IMR-90 (cell line): ENCODE measurements at regions not wholly inside any gene's neighbourhood (a gene's known extent, or its start where the extent isn't known, plus 50 kb on each side); places are given as distances from the start of the nearest gene placed in this dataset.

ENCODE experiments used
- ATAC-seq: fragments of 200-7000 bp; cut with Tn5 transposase; 2 replicates; pipeline ENCODE4 v1.9.1; 2020; ENCODE audit warnings: low read depth, mild to moderate bottlenecking, moderate library complexity
- BruUV-seq: library from RNA; stranded (reverse); fragments of 400-500 nt; replicated peaks from 2 replicates; lab custom pipeline; 2021; lab: Mats Ljungman, UMichigan
- CTCF ChIA-PET: fragments of 300-600 bp; formaldehyde crosslinking; extraction: SDS; loops from one replicate; lab custom pipeline; 2021; ENCODE audit warnings: antibody characterized with exemption; lab: Yijun Ruan, JAX
- POLR2A ChIA-PET: fragments of 300-600 bp; sonication (Branson Sonifier 250); formaldehyde crosslinking; loops from one replicate; lab custom pipeline; 2022; ENCODE audit warnings: antibody characterized with exemption; ENCODE audit not compliant: unreplicated experiment; lab: Charles Lee
- DNase-seq: peaks from one replicate; pipeline ENCODE4 v3.0.0; 2013
- H2AFZ ChIP-seq: replicated peaks from 2 replicates; pipeline ENCODE3; 2013; ENCODE audit warnings: low read length, mild to moderate bottlenecking; ENCODE audit not compliant: poor library complexity
- H2AK5ac ChIP-seq: 2 replicates; pipeline ENCODE4 v1.6.1; 2013; ENCODE audit warnings: low read depth, low read length, inconsistent platforms
- H2AK9ac ChIP-seq: replicated peaks from 2 replicates; pipeline ENCODE3; 2013; ENCODE audit warnings: mild to moderate bottlenecking, low read depth, low read length, moderate library complexity; ENCODE audit not compliant: poor library complexity
- H2BK120ac ChIP-seq: 2 replicates; pipeline ENCODE4 v1.6.1; 2013; ENCODE audit warnings: low read depth, low read length, inconsistent platforms
- H2BK15ac ChIP-seq: 3 replicates; pipeline ENCODE4 v1.6.1; 2013; ENCODE audit warnings: low read depth, low read length, inconsistent platforms
- H2BK20ac ChIP-seq: 2 replicates; pipeline ENCODE4 v1.6.1; 2013; ENCODE audit warnings: low read depth, mild to moderate bottlenecking, inconsistent platforms, low read length, moderate library complexity
- H2BK5ac ChIP-seq: 2 replicates; pipeline ENCODE4 v1.6.1; 2013; ENCODE audit warnings: mild to moderate bottlenecking, low read depth, low read length, inconsistent platforms; ENCODE audit not compliant: poor library complexity, severe bottlenecking
- H3K14ac ChIP-seq: replicated peaks from 2 replicates; pipeline ENCODE4 v1.6.1; 2013; ENCODE audit warnings: low read depth, low read length, inconsistent platforms
- H3K18ac ChIP-seq: 2 replicates; pipeline ENCODE4 v1.6.1; 2013; ENCODE audit warnings: low read depth, low read length, control low read depth
- H3K23ac ChIP-seq: 2 replicates; pipeline ENCODE4 v1.6.1; 2013; ENCODE audit warnings: low read depth, low read length, inconsistent platforms
- H3K27ac ChIP-seq: 2 replicates; pipeline ENCODE4 v1.5.1; 2013; ENCODE audit warnings: mild to moderate bottlenecking, control low read depth, low read length; ENCODE audit not compliant: insufficient read depth
- H3K27me3 ChIP-seq: 2 replicates; pipeline ENCODE4 v1.6.1; 2013; ENCODE audit warnings: low read length; ENCODE audit not compliant: control insufficient read depth, insufficient read depth
- H3K36me3 ChIP-seq: 2 replicates; pipeline ENCODE4 v1.6.1; 2013; ENCODE audit warnings: low read length, mixed read lengths; ENCODE audit not compliant: control insufficient read depth, insufficient read depth
- H3K4ac ChIP-seq: 2 replicates; pipeline ENCODE4 v1.6.1; 2013; ENCODE audit warnings: low read depth, low read length, inconsistent platforms
- H3K4me1 ChIP-seq: 2 replicates; pipeline ENCODE4 v1.6.1; 2013; ENCODE audit warnings: low read length, mixed read lengths; ENCODE audit not compliant: control insufficient read depth, insufficient read depth
- H3K4me2 ChIP-seq: 2 replicates; pipeline ENCODE4 v1.6.1; 2013; ENCODE audit warnings: low read depth, mild to moderate bottlenecking, control low read depth, low read length, moderate library complexity
- H3K4me3 ChIP-seq: 2 replicates; pipeline ENCODE4 v1.5.1; 2013; ENCODE audit warnings: low read depth, mild to moderate bottlenecking, control low read depth, low read length, moderate library complexity; ENCODE audit not compliant: insufficient read depth
- H3K56ac ChIP-seq: 2 replicates; pipeline ENCODE4 v1.6.1; 2013; ENCODE audit warnings: low read length, inconsistent platforms; ENCODE audit not compliant: insufficient read depth; ENCODE audit errors: extremely low read depth
- H3K79me1 ChIP-seq, 2 experiments: 2 replicates each; pipeline ENCODE4 v1.6.1; 2013; ENCODE audit warnings: low read length in 2 of 2, inconsistent platforms in 1 of 2, low read depth in 1 of 2
- H3K9ac ChIP-seq: 2 replicates; pipeline ENCODE4 v1.6.1; 2013; ENCODE audit warnings: low read depth, low read length, control low read depth
- H3K9me1 ChIP-seq: 2 replicates; pipeline ENCODE4 v1.6.1; 2013; ENCODE audit warnings: low read length, inconsistent platforms; ENCODE audit not compliant: insufficient read depth
- H3K9me3 ChIP-seq: 2 replicates; pipeline ENCODE4 v1.6.1; 2013; ENCODE audit warnings: low read length; ENCODE audit not compliant: control insufficient read depth, insufficient read depth
- H4K20me1 ChIP-seq: 2 replicates; pipeline ENCODE4 v1.6.1; 2013; ENCODE audit warnings: low read length, inconsistent platforms; ENCODE audit not compliant: insufficient read depth
- H4K5ac ChIP-seq: 2 replicates; pipeline ENCODE4 v1.6.1; 2013; ENCODE audit warnings: mild to moderate bottlenecking, low read depth, low read length, control low read depth
- H4K8ac ChIP-seq, 2 experiments: 2 replicates each; pipeline ENCODE4 v1.6.1; 2013; ENCODE audit warnings: low read depth in 2 of 2, low read length in 2 of 2, control low read depth in 1 of 2, inconsistent platforms in 1 of 2
- H4K91ac ChIP-seq: 2 replicates; pipeline ENCODE4 v1.6.1; 2013; ENCODE audit warnings: low read depth, low read length, inconsistent platforms; ENCODE audit not compliant: insufficient read depth
- BHLHE40 ChIP-seq: fragments of 150-350 bp; IDR thresholded peaks from 2 replicates; pipeline ENCODE4 v1.6.1; 2016; ENCODE audit warnings: mild to moderate bottlenecking, low read depth, low read length
- MAZ ChIP-seq: IDR thresholded peaks from 2 replicates; pipeline ENCODE4 v1.6.1; 2012; ENCODE audit warnings: low read depth, mild to moderate bottlenecking, low read length, improper control_type of control experiment, moderate library complexity, borderline replicate concordance
- NFE2L2 ChIP-seq: fragments of 150-350 bp; IDR thresholded peaks from 2 replicates; pipeline ENCODE4 v1.6.1; 2016; ENCODE audit warnings: low read depth, mild to moderate bottlenecking, low read length
- RAD21 ChIP-seq: IDR thresholded peaks from 2 replicates; pipeline ENCODE4 v1.6.1; 2012; ENCODE audit warnings: low read length, improper control_type of control experiment
- USF2 ChIP-seq: fragments of 150-350 bp; IDR thresholded peaks from 2 replicates; pipeline ENCODE4 v1.6.1; 2017; ENCODE audit warnings: mild to moderate bottlenecking, antibody characterized with exemption, low read length, low read depth
- WGBS, 2 experiments: methylation state at CpG; one replicate each; pipeline versions ENCODE4 v1.1.5 to v1.1.7; 2013; ENCODE audit warnings: missing lambda C conversion rate in 2 of 2; ENCODE audit not compliant: insufficient read length in 1 of 2; ENCODE audit errors: extremely low coverage in 2 of 2; 5-methylcytosine and 5-hydroxymethylcytosine counted together
- dilution Hi-C: fragments of 300-500 bp; cut with HindIII; formaldehyde crosslinking; loops from one replicate; pipeline ENCODE4 v1.14.3; 2018; ENCODE audit warnings: low sequenced_read_pairs; ENCODE audit not compliant: unreplicated experiment
- in situ Hi-C: fragments of 300-500 bp; cut with MboI; formaldehyde crosslinking; loops from 3 replicates; pipeline ENCODE4 v1.14.3; 2019; ENCODE audit warnings: low sequenced_read_pairs, inconsistent platforms, mixed read lengths
- intact Hi-C: fragments of 100-400 bp; cut with micrococcal nuclease; formaldehyde crosslinking; loops from 2 replicates; pipeline ENCODE4 v1.10.0; 2022

- ChIA-PET CTCF (no interaction called here), POLR2A (no interaction called here)
- in situ Hi-C loops = no loop called here
Observed at GRCh38 chr6:103177791-103178190, 1681.9 kb downstream of the HACE1 start.

More at GRCh38 chr6:103177791-103178190, 1681.9 kb downstream of the HACE1 start:
- intact Hi-C loops (no loop called here), dilution Hi-C loops (no loop called here)
- DNase-seq (no peak), ATAC-seq (no peak)
- Histone ChIP-seq H3K56ac (no peak overlapping the region), H4K20me1 (no peaks in the 10 kb centered on the region), H4K5ac (no peak overlapping the region), H3K36me3 (no peaks in the 10 kb centered on the region), H2AK9ac (no peak overlapping the region), H2BK15ac (no peak overlapping the region), H3K79me1 (no peaks in the 10 kb centered on the region), H3K23ac (no peak overlapping the region), H3K27me3 (no peaks in the 10 kb centered on the region), H3K4me2 (no peak overlapping the region), H4K8ac (no peak overlapping the region), H3K18ac (no peak overlapping the region), H3K9me1 (no peaks in the 10 kb centered on the region), H3K4me1 (no peaks in the 10 kb centered on the region), H3K4me3 (no peak overlapping the region), H3K9me3 (peaks cover 2% of the 10 kb centered on the region; the same call in 1 of the 2 replicates), H3K27ac (no peak overlapping the region), H3K9ac (no peak overlapping the region), H4K91ac (no peak overlapping the region), H3K14ac (no peak overlapping the region), H2BK20ac (no peak overlapping the region), H2AK5ac (no peak overlapping the region), H2BK5ac (no peak overlapping the region), H3K4ac (no peak overlapping the region), H2AFZ (no peak overlapping the region), H2BK120ac (no peak overlapping the region)
- no TSS peak for BruUV-seq
- no peak for TF ChIP-seq RAD21
- TF ChIP-seq NFE2L2 = no peak
- no peak for TF ChIP-seq MAZ
- TF ChIP-seq BHLHE40 = no peak
- no peak for TF ChIP-seq USF2
- WGBS, 2 experiments = no CpG with 5 or more reads among the region's 1 CpG
